Left lung (tissue), 4 donors: ENCODE measurements at regions not wholly inside any gene's neighbourhood (a gene's known extent, or its start where the extent isn't known, plus 50 kb on each side); places are given as distances from the start of the nearest gene placed in this dataset.

Experiments
- ATAC-seq: fragments of 200-7000 bp; cut with Tn5 transposase; one replicate; pipeline ENCODE4 v1.9.1; 2020; ENCODE audit warnings: moderate library complexity
- DNase-seq, 4 donors: peaks; one replicate each; pipeline ENCODE4 v3.0.0-alpha.2; 2013 to 2020
- H3K27ac ChIP-seq, 2 donors: fragments of 200-600 bp; sonication (generic) in 1 of 2; one replicate each; pipeline versions ENCODE4 v1.5.0 to v1.8.0; 2020 to 2021
- H3K27me3 ChIP-seq, 2 donors: fragments of 200-600 bp; sonication (generic) in 1 of 2; one replicate each; pipeline versions ENCODE4 v1.5.0 to v1.8.0; 2020 to 2021
- H3K36me3 ChIP-seq, 2 donors: fragments of 200-600 bp; sonication (generic) in 1 of 2; one replicate each; pipeline versions ENCODE4 v1.5.0 to v1.8.0; 2020 to 2021
- H3K4me1 ChIP-seq, 2 donors: fragments of 200-600 bp; one replicate each; pipeline ENCODE4 v1.8.0; 2021
- H3K4me3 ChIP-seq, 2 donors: fragments of 200-600 bp; sonication (generic) in 1 of 2; one replicate each; pipeline versions ENCODE4 v1.5.0 to v1.8.0; 2020 to 2021; ENCODE audit warnings: mild to moderate bottlenecking in 1 of 2
- H3K9me3 ChIP-seq, 2 donors: fragments of 200-600 bp; sonication (generic) in 1 of 2; one replicate each; pipeline versions ENCODE4 v1.5.0 to v1.8.0; 2020 to 2021
- CTCF ChIP-seq, 2 donors: fragments of 200-600 bp; sonication (generic) in 1 of 2; IDR thresholded peaks; one replicate each; pipeline versions ENCODE4 v1.5.0 to v1.8.0; 2021; ENCODE audit warnings: antibody characterized with exemption in 2 of 2
- intact Hi-C, 2 donors: fragments of 100-400 bp; cut with DNase I; formaldehyde crosslinking; loops; one replicate each; pipeline versions ENCODE4 v1.11.2 to v1.14.2; 2022
- donor health status: DM: no; HTN: yes; CAD: no.
- donor health status: DM: no; HTN: no; CAD: no.

GRCh38 chr10:128766915-128767314 is 640.7 kb upstream of the MKI67 start:
- intact Hi-C loops: no loop called here
- no peaks in the 10 kb centered on the region for H3K36me3 ChIP-seq
- no peaks in the 10 kb centered on the region for H3K27me3 ChIP-seq
- peaks cover 0 to under 1% of the 10 kb centered on the region in 2 donors for H3K9me3 ChIP-seq
- no peak for DNase-seq
- H3K4me1 ChIP-seq: no peaks in the 10 kb centered on the region
- ATAC-seq: no peak
- TF ChIP-seq CTCF (IDR thresholded peaks at IDR 0.05): no peak
- no peak overlapping the region for H3K27ac ChIP-seq
- H3K4me3 ChIP-seq: no peak overlapping the region

- Histone ChIP-seq H3K4me3 (no peak overlapping the region), H3K27ac (no peak overlapping the region), H3K36me3 (no peaks in the 10 kb centered on the region), H3K9me3 (peaks cover 0 to 13% of the 10 kb centered on the region in 2 donors), H3K27me3 (no peaks in the 10 kb centered on the region), H3K4me1 (no peaks in the 10 kb centered on the region)
- DNase-seq: no peak
- TF ChIP-seq CTCF (IDR thresholded peaks at IDR 0.05): no peak
- intact Hi-C loops: no loop called here
- no peak for ATAC-seq
These were observed 648.8 kb upstream of the MKI67 start for GRCh38 chr10:128774979-128775378.

- Histone ChIP-seq H3K9me3 (peaks cover 0 to 13% of the 10 kb centered on the region in 2 donors), H3K27ac (no peak overlapping the region), H3K4me1 (no peaks in the 10 kb centered on the region), H3K27me3 (no peaks in the 10 kb centered on the region), H3K4me3 (no peak overlapping the region), H3K36me3 (no peaks in the 10 kb centered on the region)
- ATAC-seq: no peak
- no peak for TF ChIP-seq CTCF (IDR thresholded peaks at IDR 0.05)
- no peak for DNase-seq
- intact Hi-C loops: no loop called here
These were observed 649.5 kb upstream of the MKI67 start for GRCh38 chr10:128775743-128776142.

- intact Hi-C loops: no loop called here
- Histone ChIP-seq H3K9me3 (peaks cover 0 to 13% of the 10 kb centered on the region in 2 donors), H3K27ac (no peak overlapping the region), H3K4me3 (no peak overlapping the region), H3K4me1 (no peaks in the 10 kb centered on the region), H3K27me3 (no peaks in the 10 kb centered on the region), H3K36me3 (no peaks in the 10 kb centered on the region)
- ATAC-seq (no peak), DNase-seq (no peak)
- TF ChIP-seq CTCF (IDR thresholded peaks at IDR 0.05): no peak
These were observed 650.5 kb upstream of the MKI67 start for GRCh38 chr10:128776673-128777252.

- intact Hi-C loops: no loop called here
- no peaks in the 10 kb centered on the region for H3K27me3 ChIP-seq
- H3K27ac ChIP-seq: no peak overlapping the region
- no peak for ATAC-seq
- H3K4me1 ChIP-seq: no peaks in the 10 kb centered on the region
- H3K9me3 ChIP-seq: peaks cover 0 to 9% of the 10 kb centered on the region in 2 donors
- no peaks in the 10 kb centered on the region for H3K36me3 ChIP-seq
- H3K4me3 ChIP-seq: no peak overlapping the region
- no peak for DNase-seq
- TF ChIP-seq CTCF (IDR thresholded peaks at IDR 0.05): no peak
These were observed 651.1 kb upstream of the MKI67 start for GRCh38 chr10:128777342-128777741.
